BJ (cell line): ENCODE measurements at regions not wholly inside any gene's neighbourhood (a gene's known extent, or its start where the extent isn't known, plus 50 kb on each side); places are given as distances from the start of the nearest gene placed in this dataset.

Experiments
- CTCF ChIA-PET: fragments of 350-600 bp; formaldehyde crosslinking; extraction: SDS; loops from one replicate; lab custom pipeline; 2021; ENCODE audit warnings: antibody characterized with exemption, inconsistent platforms; lab: Yijun Ruan, JAX
- POLR2A ChIA-PET: fragments of 300-600 bp; sonication (Branson Sonifier 250); formaldehyde crosslinking; extraction: SDS; loops from one replicate; lab custom pipeline; 2021; ENCODE audit warnings: antibody characterized with exemption; lab: Charles Lee
- DNase-seq: peaks from one replicate; pipeline ENCODE4 v3.0.0-alpha.2; 2011; ENCODE audit warnings: low read depth
- H3K27me3 ChIP-seq: 2 replicates; pipeline ENCODE4 v1.6.0; 2011; ENCODE audit warnings: low read length; ENCODE audit not compliant: control insufficient read depth, insufficient read depth
- H3K36me3 ChIP-seq: 2 replicates; pipeline ENCODE4 v1.5.1; 2011; ENCODE audit warnings: low read length; ENCODE audit not compliant: control insufficient read depth, insufficient read depth
- H3K4me3 ChIP-seq: 2 replicates; pipeline ENCODE4 v1.5.1; 2011; ENCODE audit warnings: low read depth, mild to moderate bottlenecking, control low read depth, low read length
- TF ChIP-seq, protein P1 (sequence below): IDR thresholded peaks from 2 replicates; pipeline ENCODE4 v1.5.1; 2011; ENCODE audit warnings: low read depth, mild to moderate bottlenecking, control low read depth, inconsistent platforms, low read length, moderate library complexity; ENCODE audit not compliant: insufficient read depth

GRCh38 chr18:75612456-75612855 is 185.0 kb upstream of the SMIM21 start:
- no peak for DNase-seq

DNA sequence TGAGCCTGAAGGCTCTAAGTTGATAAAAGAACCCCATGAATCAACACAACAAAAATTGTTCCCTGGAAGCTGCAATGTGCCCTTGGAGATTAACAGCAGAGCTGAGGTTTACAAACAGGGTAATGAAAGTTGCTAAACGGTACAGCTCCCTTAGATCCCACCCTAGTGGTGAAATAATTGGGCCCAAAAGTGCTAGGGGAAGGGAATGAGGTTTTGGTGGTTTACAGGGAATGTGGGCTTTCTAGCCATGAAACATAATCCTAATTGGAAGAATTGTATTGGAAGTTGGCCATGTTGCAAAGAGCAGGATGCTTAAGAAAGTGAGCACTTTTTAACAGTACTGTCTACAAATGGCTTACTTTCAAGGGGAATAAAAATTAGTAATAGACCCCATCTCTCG is 180.2 kb upstream of the SMIM21 start:
- no peak for DNase-seq
- H3K4me3 ChIP-seq: no peak overlapping the region
- H3K27me3 ChIP-seq: no peaks in the 10 kb centered on the region
- ChIA-PET POLR2A (no interaction called here), CTCF (interaction anchor here (1.1 kb wide), 1 partner anchor 10 kb away, joined by 4 read pairs; no protein-coding TSS in a partner anchor)
- H3K36me3 ChIP-seq: no peaks in the 10 kb centered on the region
- TF ChIP-seq, protein P1, sequence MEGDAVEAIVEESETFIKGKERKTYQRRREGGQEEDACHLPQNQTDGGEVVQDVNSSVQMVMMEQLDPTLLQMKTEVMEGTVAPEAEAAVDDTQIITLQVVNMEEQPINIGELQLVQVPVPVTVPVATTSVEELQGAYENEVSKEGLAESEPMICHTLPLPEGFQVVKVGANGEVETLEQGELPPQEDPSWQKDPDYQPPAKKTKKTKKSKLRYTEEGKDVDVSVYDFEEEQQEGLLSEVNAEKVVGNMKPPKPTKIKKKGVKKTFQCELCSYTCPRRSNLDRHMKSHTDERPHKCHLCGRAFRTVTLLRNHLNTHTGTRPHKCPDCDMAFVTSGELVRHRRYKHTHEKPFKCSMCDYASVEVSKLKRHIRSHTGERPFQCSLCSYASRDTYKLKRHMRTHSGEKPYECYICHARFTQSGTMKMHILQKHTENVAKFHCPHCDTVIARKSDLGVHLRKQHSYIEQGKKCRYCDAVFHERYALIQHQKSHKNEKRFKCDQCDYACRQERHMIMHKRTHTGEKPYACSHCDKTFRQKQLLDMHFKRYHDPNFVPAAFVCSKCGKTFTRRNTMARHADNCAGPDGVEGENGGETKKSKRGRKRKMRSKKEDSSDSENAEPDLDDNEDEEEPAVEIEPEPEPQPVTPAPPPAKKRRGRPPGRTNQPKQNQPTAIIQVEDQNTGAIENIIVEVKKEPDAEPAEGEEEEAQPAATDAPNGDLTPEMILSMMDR: no peak

More at GRCh38 chr18:75612456-75612855, 185.0 kb upstream of the SMIM21 start:
- no peak overlapping the region for H3K4me3 ChIP-seq
- POLR2A ChIA-PET: no interaction called here
- no peaks in the 10 kb centered on the region for H3K27me3 ChIP-seq
- TF ChIP-seq, protein P1: no peak
- CTCF ChIA-PET: no interaction called here
- no peaks in the 10 kb centered on the region for H3K36me3 ChIP-seq

- ChIA-PET POLR2A (no interaction called here), CTCF (no interaction called here)
- DNase-seq: no peak
- Histone ChIP-seq H3K36me3 (no peaks in the 10 kb centered on the region), H3K27me3 (no peaks in the 10 kb centered on the region), H3K4me3 (no peak overlapping the region)
- TF ChIP-seq, protein P1: no peak
These were observed 165.0 kb upstream of the SMIM21 start for GRCh38 chr18:75592527-75592926.

- ChIA-PET POLR2A (no interaction called here), CTCF (no interaction called here)
- DNase-seq: no peak
These were observed 160.9 kb upstream of the SMIM21 start for GRCh38 chr18:75588412-75588811.

GRCh38 chr18:75587131-75587530 is 159.6 kb upstream of the SMIM21 start:
- Histone ChIP-seq H3K36me3 (no peaks in the 10 kb centered on the region), H3K4me3 (no peak overlapping the region), H3K27me3 (no peaks in the 10 kb centered on the region)
- CTCF ChIA-PET: no interaction called here
- POLR2A ChIA-PET: no interaction called here
- TF ChIP-seq, protein P1: no peak
- DNase-seq: no peak

More at GRCh38 chr18:75588412-75588811, 160.9 kb upstream of the SMIM21 start:
- TF ChIP-seq, protein P1: no peak
- Histone ChIP-seq H3K4me3 (no peak overlapping the region), H3K27me3 (no peaks in the 10 kb centered on the region), H3K36me3 (no peaks in the 10 kb centered on the region)
